CD4-positive, alpha-beta T cell treated with Interferon gamma for 1 hour (primary cell): ENCODE measurements at regions not wholly inside any gene's neighbourhood (a gene's known extent, or its start where the extent isn't known, plus 50 kb on each side); places are given as distances from the start of the nearest gene placed in this dataset.
"Not testable (repeated sequence)": the region's sequence is repeated elsewhere in the genome, so short reads cannot be mapped to it uniquely, and the experiment has no call there.

ENCODE experiments used
- DNase-seq: peaks from one replicate; pipeline ENCODE4 v3.0.0-alpha.2; 2020

GRCh38 chr5:57429513-57430120 lies 53.0 kb downstream of the ACTBL2 start:
- no peak for DNase-seq

DNA sequence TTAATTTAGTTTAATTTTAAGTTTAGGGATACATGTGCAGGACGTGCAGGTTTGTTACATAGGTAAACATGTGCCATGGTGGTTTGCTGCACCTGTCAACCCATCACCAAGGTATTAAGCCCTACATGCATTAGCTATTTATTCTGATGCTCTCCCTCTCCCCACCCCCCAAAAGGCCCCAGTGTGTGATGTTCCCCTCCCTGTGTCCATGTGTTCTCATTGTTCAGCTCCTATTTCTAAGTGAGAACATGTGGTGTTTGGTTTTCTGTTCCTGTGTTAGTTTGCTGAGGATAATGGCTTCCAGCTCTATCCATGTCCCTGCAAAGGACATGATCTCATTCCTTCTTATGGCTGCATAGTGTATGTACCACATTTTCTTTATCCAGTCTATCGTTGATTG lies 53.6 kb downstream of the ACTBL2 start:
- DNase-seq, result not testable (repeated sequence)

DNA sequence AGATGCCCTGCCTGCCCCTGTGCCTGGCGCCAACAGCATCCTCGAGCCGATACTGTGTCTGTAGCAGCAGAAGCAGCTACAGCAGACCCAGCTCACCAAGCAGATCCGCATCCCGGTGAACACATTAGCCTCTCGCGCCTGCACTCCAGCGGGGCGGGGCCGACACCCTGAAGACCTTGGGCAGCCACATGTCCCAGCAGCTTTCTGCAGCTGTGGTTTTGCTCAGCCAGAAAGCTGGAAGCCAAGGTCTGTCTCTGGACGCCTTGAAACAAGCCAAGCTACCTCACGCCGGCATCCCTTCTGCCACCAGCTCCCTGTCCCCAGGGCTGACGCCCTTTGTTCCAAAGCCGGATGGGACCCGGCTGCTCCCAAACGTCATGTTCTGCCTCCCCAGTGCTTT lies 59.6 kb downstream of the ACTBL2 start:
- no peak for DNase-seq

DNA sequence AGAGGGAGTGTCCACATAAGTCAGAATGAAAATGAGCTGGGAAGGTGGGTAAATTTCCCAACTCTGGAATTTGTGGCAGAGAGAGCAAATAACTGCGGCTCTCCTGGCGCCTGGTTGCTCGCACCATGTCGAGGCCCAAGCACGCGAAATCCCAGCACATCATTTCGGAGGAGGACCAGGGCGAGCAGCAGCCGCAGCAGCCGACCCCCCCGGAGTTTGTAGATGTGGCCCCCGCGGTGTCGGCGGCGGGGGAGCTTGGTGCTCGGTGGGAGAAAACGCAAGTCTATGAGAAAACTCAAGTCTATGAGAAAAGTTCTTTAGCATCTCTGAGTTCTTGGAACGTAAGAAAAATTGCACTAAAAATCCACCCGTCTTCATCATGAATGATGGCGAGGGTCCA lies 60.3 kb downstream of the ACTBL2 start:
- DNase-seq, result no peak

GRCh38 chr5:57420801-57421200 lies 61.8 kb downstream of the ACTBL2 start:
- DNase-seq, result no peak

DNA sequence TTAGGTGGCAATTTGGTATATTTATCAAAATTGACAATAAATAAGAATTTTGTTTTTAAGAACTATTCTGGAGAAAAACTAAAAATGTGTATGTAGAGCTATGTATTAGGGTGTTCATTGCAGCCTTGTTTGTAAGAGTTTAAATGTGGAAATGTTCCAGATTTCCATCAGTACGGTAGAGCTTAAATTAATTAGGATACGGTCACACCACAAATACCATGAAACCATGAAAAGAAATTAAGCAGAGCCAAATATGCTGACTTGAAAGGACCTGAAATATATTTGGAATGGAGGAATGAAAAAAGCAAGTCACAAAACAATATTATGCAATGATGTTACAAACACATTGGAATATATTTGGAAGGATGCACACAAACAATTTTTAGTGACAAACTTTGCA lies 64.6 kb downstream of the ACTBL2 start:
- DNase-seq, result no peak

GRCh38 chr5:57417320-57417719 lies 65.3 kb downstream of the ACTBL2 start:
- DNase-seq, result no peak

DNA sequence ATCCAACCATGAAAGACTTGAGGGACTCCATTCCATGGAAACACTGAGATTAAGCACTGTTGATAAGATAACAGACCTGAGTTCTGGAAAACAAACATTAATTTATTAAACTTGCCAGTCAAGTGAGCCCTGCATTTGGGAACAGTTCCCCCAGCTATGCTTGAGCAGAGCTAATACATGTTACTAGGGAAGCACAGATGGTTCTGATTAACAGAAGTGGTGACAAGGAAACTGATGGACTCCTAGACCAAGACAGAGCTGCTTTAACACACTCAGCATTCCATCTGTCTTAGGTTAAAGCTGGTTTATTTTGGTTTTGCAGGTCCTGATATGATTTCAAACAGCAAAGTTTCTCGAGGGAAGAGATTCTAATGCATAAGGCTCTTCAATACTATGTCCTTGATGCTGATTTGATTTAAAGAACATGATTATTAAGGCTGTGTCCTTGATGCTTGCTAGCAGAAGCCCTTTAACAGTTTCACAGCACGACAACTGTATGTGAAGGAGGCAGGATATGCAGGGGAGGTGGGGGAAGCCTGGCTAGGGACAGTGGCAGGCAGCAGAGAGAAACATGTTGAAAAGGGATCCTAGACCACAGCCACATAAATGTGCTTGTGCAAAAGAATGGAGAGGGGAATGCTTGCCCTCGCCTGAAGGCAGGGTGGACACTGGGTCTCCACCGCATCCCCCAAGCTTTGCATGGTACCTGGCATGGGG lies 66.2 kb downstream of the ACTBL2 start:
- DNase-seq, result no peak

- no peak for DNase-seq
Observed at GRCh38 chr5:57414857-57415256, 67.8 kb downstream of the ACTBL2 start.

- no peak for DNase-seq
Observed at GRCh38 chr5:57414191-57414590, 68.4 kb downstream of the ACTBL2 start.

DNA sequence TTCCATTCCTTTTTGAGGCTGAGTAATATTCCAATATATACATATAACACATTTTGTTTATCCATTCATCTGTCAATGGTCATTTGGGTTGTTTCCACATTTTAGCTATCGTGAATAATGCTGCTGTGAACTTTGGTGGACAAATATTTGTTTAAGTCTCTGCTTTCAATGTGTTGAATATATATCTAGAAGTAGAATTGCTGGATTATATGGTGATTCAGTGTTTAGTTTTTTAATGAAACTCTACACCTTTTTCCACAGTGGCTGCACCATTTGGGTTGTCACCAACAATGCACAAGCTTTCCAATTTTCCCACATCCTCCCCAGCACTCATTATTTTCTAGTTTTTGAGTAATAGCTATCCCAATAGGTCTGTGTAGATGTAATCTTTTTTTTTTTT lies 69.5 kb downstream of the ACTBL2 start:
- DNase-seq, result no peak

- no peak for DNase-seq
Observed at GRCh38 chr5:57412680-57413079, 69.9 kb downstream of the ACTBL2 start.

GRCh38 chr5:57411982-57412381 lies 70.6 kb downstream of the ACTBL2 start:
- DNase-seq, result no peak

DNA sequence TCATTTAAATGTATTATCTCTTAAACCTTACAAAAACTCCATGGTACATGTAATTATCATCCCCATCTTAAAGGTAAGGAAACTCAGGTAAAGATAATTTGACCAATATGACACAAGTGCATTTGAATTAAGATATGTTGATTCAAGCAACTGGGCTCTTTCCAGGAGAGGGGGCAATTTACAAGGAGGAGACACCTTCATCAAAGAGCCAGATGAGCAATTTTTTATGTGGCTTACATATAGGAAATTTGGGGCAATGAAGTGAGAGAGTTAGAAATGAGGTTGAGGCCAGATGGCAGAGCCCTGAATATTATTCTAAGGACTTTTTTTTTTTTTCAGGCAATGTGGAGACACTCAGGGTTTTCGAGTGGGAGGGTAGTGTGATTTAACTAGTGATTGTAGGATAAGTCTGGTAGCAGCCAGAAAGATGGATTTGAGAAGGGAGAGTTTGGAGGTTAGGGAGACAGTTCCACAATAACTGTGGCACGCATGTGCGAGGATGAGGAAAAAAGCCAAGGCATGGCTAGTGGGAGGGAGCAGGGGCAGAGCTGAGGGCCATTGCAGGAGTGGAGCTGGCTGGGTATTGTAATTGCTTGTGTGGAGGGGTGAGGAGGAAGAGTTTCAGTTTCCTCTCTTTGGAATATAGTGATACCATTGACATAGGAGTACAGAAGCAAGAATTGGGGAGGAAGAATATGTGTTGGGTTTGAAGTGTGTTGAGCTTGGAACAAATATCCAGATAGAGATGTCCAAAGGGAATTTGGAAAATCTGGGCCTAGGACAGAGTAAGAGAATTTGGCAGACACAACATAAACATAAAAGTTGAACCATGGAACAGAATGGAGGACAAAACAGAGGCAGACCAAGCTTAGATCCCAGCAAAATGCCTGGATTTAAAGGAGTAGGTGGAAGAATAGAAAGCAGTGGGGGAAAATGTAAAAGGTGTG lies 72.0 kb downstream of the ACTBL2 start:
- DNase-seq, result no peak

DNA sequence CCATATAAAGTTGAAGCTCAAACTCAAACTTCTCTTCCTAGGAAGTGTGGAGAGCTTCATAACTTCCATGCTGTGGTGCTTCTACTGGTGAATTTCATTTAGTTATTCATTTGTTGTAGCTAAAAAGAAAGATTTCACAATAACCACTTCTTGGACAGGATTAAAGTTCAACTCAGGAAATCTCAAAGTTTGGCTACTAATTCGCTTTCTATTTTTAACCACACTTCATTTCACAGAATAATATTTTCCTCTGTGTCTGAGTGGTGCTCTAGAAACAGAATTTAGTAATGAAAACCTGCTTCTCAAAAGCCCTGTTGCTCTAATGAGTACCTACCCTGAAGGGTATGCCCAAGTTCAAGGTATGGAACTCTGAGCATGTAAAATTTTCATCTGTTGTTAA lies 73.9 kb downstream of the ACTBL2 start:
- no peak for DNase-seq

DNA sequence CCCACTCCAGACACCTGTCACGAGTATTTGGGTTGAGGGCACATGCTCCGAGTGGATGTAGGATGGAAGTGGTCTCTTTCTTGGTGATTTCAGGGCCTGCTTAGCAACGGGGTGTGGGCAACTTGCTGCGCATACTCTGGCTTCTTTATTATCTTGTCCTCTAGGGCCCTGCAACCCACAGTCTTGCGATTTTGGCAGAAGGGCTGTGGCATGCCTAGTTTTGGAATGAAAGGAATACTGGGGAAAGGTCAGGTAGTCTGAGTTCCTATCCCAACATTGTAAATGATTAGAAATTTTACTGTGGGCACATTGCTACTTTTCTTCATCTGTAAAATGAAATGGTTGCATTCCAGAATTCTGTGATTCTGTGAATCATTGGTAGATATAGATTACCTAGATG lies 74.3 kb downstream of the ACTBL2 start:
- no peak for DNase-seq

GRCh38 chr5:57407391-57407790 lies 75.2 kb downstream of the ACTBL2 start:
- no peak for DNase-seq

DNA sequence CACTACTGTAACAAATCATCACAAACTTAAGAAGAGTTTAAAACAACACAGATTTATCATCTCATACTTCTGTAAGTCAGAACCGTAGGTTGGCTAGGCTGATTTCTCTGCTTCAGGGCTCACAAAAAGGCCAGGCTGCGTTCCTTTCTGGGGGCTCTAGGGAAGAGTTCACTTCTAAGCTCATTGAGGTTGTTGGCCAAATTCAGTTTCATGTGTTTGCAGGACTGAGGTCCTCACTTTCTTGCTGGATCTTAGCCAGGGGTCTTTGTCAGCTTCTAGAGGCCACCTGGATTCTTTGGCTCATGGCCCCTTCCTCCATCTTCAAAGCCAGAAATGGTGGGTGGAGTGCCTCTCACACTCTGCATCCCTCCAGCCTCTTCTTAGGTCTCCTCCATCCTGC lies 76.0 kb downstream of the ACTBL2 start:
- DNase-seq, result no peak

DNA sequence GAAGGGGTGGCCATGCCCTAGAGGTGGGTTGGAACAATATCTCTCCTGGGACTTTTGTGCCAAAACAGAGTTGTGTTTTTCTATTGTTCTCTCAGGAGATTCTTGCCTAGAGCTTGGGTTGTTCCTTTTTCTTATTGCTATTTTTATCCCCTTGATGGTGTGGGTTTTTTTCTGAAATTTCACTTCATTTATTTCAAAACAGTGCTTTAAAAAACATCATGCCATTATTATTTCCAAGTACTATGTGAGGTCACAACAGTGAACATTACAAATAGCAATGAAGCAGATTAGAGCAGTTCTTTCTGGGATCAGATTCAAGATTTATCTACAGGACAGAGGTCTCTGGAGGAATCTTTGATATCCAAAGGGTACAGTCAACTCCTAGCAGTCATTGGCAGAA lies 76.6 kb downstream of the ACTBL2 start:
- no peak for DNase-seq

DNA sequence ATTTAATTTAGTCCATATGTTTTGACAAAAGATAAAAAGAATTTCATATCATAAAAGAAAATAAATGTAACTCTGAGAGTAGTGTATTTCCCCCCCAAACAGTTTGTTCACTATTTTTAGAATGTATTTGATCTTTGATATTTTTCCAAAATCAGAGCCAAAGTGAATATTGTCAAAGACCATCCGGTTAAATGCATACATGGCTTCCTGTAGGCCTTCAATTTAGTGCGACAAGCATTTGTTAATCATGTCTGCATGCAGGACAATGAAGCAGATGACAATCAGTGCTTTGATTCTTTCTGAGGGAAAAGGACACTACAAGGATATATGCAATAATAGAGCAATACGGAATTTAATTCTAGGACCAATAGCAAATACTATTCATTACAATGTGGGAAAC lies 79.8 kb downstream of the ACTBL2 start:
- no peak for DNase-seq

DNA sequence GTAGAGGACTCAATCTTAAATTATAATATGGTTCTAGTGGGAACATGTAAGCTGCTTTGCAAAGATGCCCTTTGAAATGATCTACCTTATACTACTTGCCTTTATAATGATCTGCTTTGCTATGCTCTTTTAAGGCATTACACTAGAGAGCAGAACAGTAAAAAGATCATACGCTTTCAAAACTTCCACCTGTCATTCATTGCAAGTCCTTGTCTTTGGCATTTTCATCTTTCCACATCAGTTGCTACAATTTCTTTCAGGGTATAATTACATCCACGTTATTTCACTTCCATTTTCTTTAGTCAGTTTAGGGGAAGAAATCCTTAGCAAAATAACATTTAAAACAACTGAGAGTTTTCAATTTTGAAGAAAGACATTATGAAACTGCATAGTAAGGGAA lies 80.3 kb downstream of the ACTBL2 start:
- DNase-seq, result no peak

- DNase-seq, result no peak
Observed at GRCh38 chr5:57398413-57399093, 84.1 kb downstream of the ACTBL2 start.

DNA sequence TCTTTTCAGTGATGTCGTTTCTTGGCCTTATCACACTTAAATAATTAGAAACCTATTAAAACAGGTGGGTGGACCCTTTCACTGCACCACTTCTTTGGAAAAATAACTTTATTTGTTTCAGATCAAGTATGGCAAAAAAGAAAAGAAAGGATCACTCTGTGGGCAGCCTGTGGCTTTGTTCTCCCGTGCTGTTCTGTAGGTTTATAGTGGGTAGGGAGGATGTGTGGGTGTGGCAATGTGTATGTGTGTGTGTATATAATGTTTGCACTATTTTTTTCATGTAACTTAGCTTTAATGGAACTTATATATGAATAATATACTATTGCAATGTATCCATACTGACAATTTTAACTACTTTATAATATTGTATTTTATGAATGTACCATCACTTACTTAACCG lies 85.9 kb downstream of the ACTBL2 start:
- DNase-seq, result no peak
